HUES64 (cell line): ENCODE measurements at regions not wholly inside any gene's neighbourhood (a gene's known extent, or its start where the extent isn't known, plus 50 kb on each side); places are given as distances from the start of the nearest gene placed in this dataset.
"Not testable (repeated sequence)": the region's sequence is repeated elsewhere in the genome, so short reads cannot be mapped to it uniquely, and the experiment has no call there.

Source experiments
- H3K27ac ChIP-seq: 2 replicates; pipeline ENCODE4 v1.7.0; 2013; ENCODE audit warnings: low read depth, low read length, inconsistent platforms
- H3K27me3 ChIP-seq: 2 replicates; pipeline ENCODE4 v1.6.1; 2013; ENCODE audit warnings: mild to moderate bottlenecking, low read length; ENCODE audit not compliant: insufficient read depth
- H3K36me3 ChIP-seq: 2 replicates; pipeline ENCODE4 v1.6.1; 2013; ENCODE audit warnings: mild to moderate bottlenecking, low read length; ENCODE audit not compliant: insufficient read depth
- H3K4me1 ChIP-seq: 2 replicates; pipeline ENCODE4 v1.6.1; 2013; ENCODE audit warnings: mild to moderate bottlenecking, low read length, moderate library complexity; ENCODE audit not compliant: insufficient read depth
- H3K4me3 ChIP-seq: 2 replicates; pipeline ENCODE4 v1.5.1; 2013; ENCODE audit warnings: mild to moderate bottlenecking, low read length, moderate library complexity
- H3K9ac ChIP-seq: 2 replicates; pipeline ENCODE4 v1.6.1; 2013; ENCODE audit warnings: mild to moderate bottlenecking, low read depth, low read length
- H3K9me3 ChIP-seq: 2 replicates; pipeline ENCODE4 v1.6.1; 2013; ENCODE audit warnings: low read depth, low read length; ENCODE audit not compliant: insufficient read depth
- WGBS: fragments of 150-250, 120-280 bp; methylation state at CpG from one replicate; pipeline ENCODE4 v1.1.7; 2013; ENCODE audit warnings: missing lambda C conversion rate; 5-methylcytosine and 5-hydroxymethylcytosine counted together

DNA sequence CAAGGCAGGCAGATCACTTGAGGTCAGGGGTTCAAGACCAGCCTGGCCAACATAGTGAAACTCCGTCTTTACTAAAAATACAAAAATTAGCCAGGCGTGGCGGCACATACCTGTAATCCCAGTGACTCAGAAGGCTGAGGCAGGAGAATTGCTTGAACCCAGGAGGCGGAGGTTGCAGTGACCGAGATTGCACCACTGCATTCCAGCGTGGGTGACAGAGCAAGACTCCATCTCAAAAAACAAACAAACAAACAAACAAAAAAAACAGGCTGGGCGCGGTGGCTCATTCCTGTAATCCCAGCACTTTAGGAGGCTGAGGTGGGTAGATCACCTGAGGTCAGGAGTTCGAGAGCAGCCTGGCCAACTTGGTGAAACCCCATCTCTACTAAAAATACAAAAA, 122.8 kb upstream of the PABPC3 start:
- H3K9me3 ChIP-seq, H3K9ac ChIP-seq, H3K4me3 ChIP-seq, H3K27ac ChIP-seq, H3K27me3 ChIP-seq, H3K4me1 ChIP-seq, H3K36me3 ChIP-seq: not testable (repeated sequence)
- WGBS: 99% methylated on average over 9 of the region's 9 CpGs

- H3K4me3 ChIP-seq, H3K4me1 ChIP-seq, H3K36me3 ChIP-seq, H3K27ac ChIP-seq, H3K9me3 ChIP-seq, H3K27me3 ChIP-seq, H3K9ac ChIP-seq: not testable (repeated sequence)
- WGBS: 77% methylated on average over 2 of the region's 3 CpGs
Observed at GRCh38 chr13:24981181-24981803, 114.6 kb upstream of the PABPC3 start.

DNA sequence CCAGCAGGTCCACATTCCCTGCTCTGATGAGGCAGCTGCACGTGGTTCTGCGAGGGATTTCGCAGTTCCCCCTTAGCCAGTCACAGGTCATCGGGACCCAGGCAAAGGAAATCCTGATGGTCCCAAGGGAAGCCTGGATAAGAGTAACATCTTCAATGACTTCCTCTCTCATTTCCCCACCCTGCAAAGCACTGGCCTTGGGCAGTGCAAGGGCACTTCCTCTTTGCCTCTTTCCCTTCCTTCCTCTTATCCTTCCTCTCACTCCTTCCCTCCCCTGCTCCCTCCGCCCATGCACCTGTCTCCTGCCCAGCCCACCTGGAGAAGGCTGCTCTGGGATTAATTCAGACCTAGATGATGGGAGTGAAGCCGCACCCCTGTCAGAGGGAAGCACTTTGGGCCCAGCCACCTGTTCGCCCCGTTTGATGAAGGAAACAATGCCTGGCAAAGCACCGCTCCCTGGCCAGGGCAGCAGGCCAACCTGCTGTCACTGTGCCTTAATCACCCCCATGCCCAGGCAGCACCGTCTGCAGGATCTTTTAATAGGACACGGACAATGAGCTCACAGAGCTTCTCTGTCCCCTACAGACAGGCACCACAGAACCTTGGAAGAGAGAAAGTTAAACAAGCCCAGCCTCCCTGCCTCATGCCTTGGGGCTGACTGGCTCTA, 113.5 kb upstream of the PABPC3 start:
- WGBS: 86% methylated on average over 11 of the region's 11 CpGs
- H3K27ac ChIP-seq: no peak overlapping the region

GRCh38 chr13:24983094-24983493, 112.8 kb upstream of the PABPC3 start:
- Histone ChIP-seq H3K4me3 (no peak overlapping the region), H3K36me3 (no peaks in the 10 kb centered on the region), H3K27me3 (no peaks in the 10 kb centered on the region), H3K4me1 (no peaks in the 10 kb centered on the region), H3K27ac (no peak overlapping the region), H3K9me3 (no peaks in the 10 kb centered on the region), H3K9ac (no peak overlapping the region)
- WGBS: 94% methylated on average over 8 of the region's 8 CpGs

More for the DNA sequence above, 113.5 kb upstream of the PABPC3 start:
- H3K27me3 ChIP-seq: no peaks in the 10 kb centered on the region
- H3K4me1 ChIP-seq: no peaks in the 10 kb centered on the region
- no peak overlapping the region for H3K9ac ChIP-seq
- H3K4me3 ChIP-seq: no peak overlapping the region
- no peaks in the 10 kb centered on the region for H3K9me3 ChIP-seq
- no peaks in the 10 kb centered on the region for H3K36me3 ChIP-seq

DNA sequence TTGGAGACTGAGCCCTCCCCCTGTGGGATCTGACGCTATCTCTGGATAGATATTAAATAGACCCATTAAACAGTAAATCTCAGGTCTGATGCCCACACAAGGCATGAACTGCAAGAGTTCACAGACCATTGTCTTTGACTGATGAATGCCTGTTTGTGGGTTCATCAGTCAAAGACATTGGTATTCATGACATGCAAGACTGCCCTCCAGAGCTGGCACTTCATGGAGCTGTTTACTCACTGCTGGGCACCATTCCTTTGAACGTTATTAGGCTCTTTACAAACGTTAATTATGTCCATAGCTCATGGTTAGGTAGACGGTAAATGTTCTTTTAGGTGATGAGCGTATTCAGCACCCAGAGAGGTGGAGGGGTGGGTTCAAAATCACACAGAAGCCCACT, 111.8 kb upstream of the PABPC3 start:
- Histone ChIP-seq H3K4me3 (no peak overlapping the region), H3K4me1 (no peaks in the 10 kb centered on the region), H3K27me3 (no peaks in the 10 kb centered on the region), H3K9ac (no peak overlapping the region), H3K36me3 (no peaks in the 10 kb centered on the region), H3K27ac (no peak overlapping the region), H3K9me3 (no peaks in the 10 kb centered on the region)
- WGBS: 88% methylated on average over 5 of the region's 5 CpGs

DNA sequence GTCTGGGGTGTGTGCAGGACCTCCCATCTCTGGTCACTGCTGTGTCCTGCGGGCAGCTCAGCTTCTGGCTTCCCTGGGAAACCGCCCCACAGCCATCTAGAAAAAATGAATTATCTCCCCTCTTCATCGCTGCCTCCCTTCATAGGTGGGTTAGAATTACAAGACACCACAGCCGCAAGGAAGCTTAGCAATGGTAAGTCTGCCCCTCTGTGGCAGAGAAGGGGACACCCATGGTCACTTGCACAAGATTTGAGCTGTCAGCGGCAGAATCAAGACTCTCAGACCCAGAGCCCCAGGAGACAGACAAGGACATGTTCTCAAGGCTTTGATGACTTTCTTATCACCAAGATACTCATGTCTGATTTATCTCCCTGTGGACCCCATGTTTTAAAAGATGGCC, 110.8 kb upstream of the PABPC3 start:
- Histone ChIP-seq H3K27ac (no peak overlapping the region), H3K36me3 (no peaks in the 10 kb centered on the region), H3K9me3 (no peaks in the 10 kb centered on the region), H3K4me1 (no peaks in the 10 kb centered on the region), H3K27me3 (no peaks in the 10 kb centered on the region), H3K4me3 (no peak overlapping the region), H3K9ac (no peak overlapping the region)
- 81% methylated on average over 5 of the region's 5 CpGs for WGBS

DNA sequence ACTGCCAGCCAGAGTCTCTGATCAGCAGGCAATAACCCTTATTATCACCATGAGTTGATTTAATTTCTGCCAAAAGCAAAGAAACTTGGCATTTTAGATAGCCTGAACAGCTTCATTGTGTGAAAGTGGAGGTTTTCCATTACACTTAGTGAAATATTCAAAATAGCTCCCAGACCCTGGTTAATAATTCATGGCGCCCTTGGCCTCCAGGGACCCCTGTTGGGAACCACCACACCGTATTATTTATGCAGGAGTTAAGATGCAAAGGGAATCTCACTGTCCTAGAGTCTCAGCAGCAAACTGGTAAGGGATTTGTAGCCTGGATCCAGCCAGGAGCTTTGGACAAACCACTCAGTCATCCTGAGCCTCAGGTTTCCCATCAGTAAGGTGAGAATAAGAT, 110.0 kb upstream of the PABPC3 start:
- Histone ChIP-seq H3K4me3 (no peak overlapping the region), H3K9me3 (no peaks in the 10 kb centered on the region), H3K9ac (no peak overlapping the region), H3K27ac (no peak overlapping the region), H3K36me3 (no peaks in the 10 kb centered on the region), H3K4me1 (no peaks in the 10 kb centered on the region), H3K27me3 (no peaks in the 10 kb centered on the region)
- 81% methylated on average over 2 of the region's 2 CpGs for WGBS

DNA sequence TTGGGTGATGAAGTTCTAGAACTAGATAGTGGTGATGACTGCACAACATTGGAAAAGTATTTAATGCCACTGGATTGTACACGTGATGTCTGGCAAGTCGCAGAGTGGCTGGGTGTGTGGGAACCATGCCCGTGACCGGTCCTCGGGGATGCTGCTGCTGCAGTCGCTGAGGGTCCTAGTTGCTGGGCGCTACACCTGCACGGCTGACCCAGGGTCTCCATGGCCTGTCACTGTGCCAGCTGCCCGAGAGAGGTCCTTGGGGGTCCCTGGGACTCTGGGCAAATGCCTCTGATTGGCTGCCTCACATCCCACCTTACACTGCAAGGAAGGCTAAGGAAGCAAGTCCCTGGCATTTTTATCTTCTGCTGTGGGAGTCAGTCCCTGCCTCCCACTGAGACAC, 109.1 kb upstream of the PABPC3 start:
- no peak overlapping the region for H3K27ac ChIP-seq
- no peak overlapping the region for H3K4me3 ChIP-seq
- no peaks in the 10 kb centered on the region for H3K36me3 ChIP-seq
- 93% methylated on average over 9 of the region's 9 CpGs for WGBS
- H3K4me1 ChIP-seq: no peaks in the 10 kb centered on the region
- H3K9ac ChIP-seq: no peak overlapping the region
- H3K9me3 ChIP-seq: no peaks in the 10 kb centered on the region
- H3K27me3 ChIP-seq: no peaks in the 10 kb centered on the region

DNA sequence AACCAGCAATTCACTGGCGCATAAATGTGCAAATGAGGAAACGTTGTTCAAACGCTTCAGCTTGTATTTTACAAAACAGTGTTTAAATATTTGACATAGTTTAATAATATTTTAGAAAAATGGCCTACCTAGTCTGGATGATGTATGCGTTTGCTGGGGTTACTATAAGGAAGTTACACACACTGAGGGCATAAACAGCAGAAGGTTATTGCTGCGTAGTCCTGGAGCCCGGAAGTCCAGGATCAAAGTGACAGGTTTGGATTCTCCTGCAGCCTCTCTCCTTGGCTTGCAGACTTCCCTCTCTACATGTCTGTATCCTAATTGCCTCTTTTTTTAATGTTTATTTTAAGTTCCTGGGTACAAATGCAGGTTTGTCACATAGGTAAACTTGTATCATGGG, 106.0 kb upstream of the PABPC3 start:
- not testable (repeated sequence) for H3K9ac ChIP-seq, H3K9me3 ChIP-seq, H3K27ac ChIP-seq, H3K36me3 ChIP-seq, H3K4me3 ChIP-seq, H3K27me3 ChIP-seq, H3K4me1 ChIP-seq
- 66% methylated on average over 3 of the region's 6 CpGs for WGBS

- H3K27ac ChIP-seq, H3K4me1 ChIP-seq, H3K9ac ChIP-seq, H3K4me3 ChIP-seq, H3K36me3 ChIP-seq, H3K9me3 ChIP-seq, H3K27me3 ChIP-seq: not testable (repeated sequence)
- 83% methylated on average over 4 of the region's 4 CpGs for WGBS
Observed at GRCh38 chr13:24992946-24993345, 103.0 kb upstream of the PABPC3 start.

DNA sequence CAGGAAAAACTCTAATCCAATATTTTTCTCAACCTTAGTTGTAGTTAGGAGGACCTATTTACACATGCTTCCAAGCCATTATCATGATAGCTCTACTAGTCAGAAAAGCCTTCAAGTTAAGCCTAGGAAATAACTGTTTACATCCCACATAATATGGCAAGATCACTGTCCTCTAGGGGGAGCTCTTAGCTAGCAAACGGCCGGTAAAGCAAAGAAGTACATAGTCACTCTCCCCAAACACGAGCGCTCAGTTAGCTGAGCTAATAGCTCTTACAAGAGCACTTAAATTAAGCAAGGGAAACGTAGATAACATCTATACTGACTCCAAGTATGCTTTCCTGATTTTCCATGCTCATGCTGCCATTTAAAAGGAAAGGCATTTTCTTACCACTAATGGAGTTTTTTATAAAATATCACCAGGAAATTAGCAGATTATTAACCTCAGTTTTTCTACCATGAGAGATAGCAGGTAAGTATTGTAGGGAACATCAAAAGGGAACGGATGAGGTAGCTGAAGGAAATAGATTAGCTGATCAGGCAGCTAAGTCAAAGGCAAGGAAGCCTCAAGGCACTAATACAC, 100.6 kb upstream of the PABPC3 start:
- no peaks in the 10 kb centered on the region for H3K36me3 ChIP-seq
- 16% methylated on average over 6 of the region's 6 CpGs for WGBS
- H3K4me1 ChIP-seq: no peaks in the 10 kb centered on the region
- no peak overlapping the region for H3K4me3 ChIP-seq
- no peak overlapping the region for H3K27ac ChIP-seq
- H3K9me3 ChIP-seq: no peaks in the 10 kb centered on the region
- H3K27me3 ChIP-seq: no peaks in the 10 kb centered on the region
- no peak overlapping the region for H3K9ac ChIP-seq
